ENCODE measurements at regions not wholly inside any gene's neighbourhood (a gene's known extent, or its start where the extent isn't known, plus 50 kb on each side); places are given as distances from the start of the nearest gene placed in this dataset.

- Histone ChIP-seq H3K9me3 (ENCODE audit: control insufficient read depth, insufficient read depth, low read depth, low read length) (no peaks in the 10 kb centered on the region), H3K27me3 (ENCODE audit: control insufficient read depth, insufficient read depth, low read length) (no peaks in the 10 kb centered on the region), H3K4me3 (ENCODE audit: low read depth in 2 of 2, low read length in 2 of 2) (no peak overlapping the region), H3K27ac (ENCODE audit: low read length) (no peak overlapping the region), H3K36me3 (ENCODE audit: control insufficient read depth, insufficient read depth, low read length) (no peaks in the 10 kb centered on the region), H3K4me1 (ENCODE audit: control insufficient read depth, insufficient read depth, low read length) (no peaks in the 10 kb centered on the region)
- ChIA-PET CTCF (no interaction called here), POLR2A (no interaction called here)
- in situ Hi-C loops (cut with HindIII; ENCODE audit: low pct_unique_long_range_greater_than_20kb, low sequenced_read_pairs) (no loop called here), intact Hi-C loops (cut with micrococcal nuclease; ENCODE audit: unreplicated experiment) (no loop called here)
- no peak for DNase-seq (ENCODE audit: low read depth, low spot score)
- ATAC-seq: no peak
- no peak for TF ChIP-seq SIN3A (IDR thresholded peaks at IDR 0.05; ENCODE audit: borderline replicate concordance, insufficient read depth, low read depth, low read length)
- TF ChIP-seq REST (IDR thresholded peaks at IDR 0.05; ENCODE audit: insufficient read depth in 1 of 2, low read depth in 2 of 2, low read length in 1 of 2): no peak
- no peak for TF ChIP-seq POLR2AphosphoS5 (IDR thresholded peaks at IDR 0.05; ENCODE audit: low read depth, low read length)
- BruUV-seq (replicated peaks): no TSS peak
Measured at GRCh38 chr22:47422736-47423135, 660.3 kb downstream of the TBC1D22A start.

GRCh38 chr22:47421846-47422245 is 659.4 kb downstream of the TBC1D22A start:
- ChIA-PET CTCF (no interaction called here), POLR2A (no interaction called here)
- H3K4me1 ChIP-seq (ENCODE audit: control insufficient read depth, insufficient read depth, low read length): no peaks in the 10 kb centered on the region
- no peak overlapping the region for H3K27ac ChIP-seq (ENCODE audit: low read length)
- no peaks in the 10 kb centered on the region for H3K36me3 ChIP-seq (ENCODE audit: control insufficient read depth, insufficient read depth, low read length)
- H3K9me3 ChIP-seq (ENCODE audit: control insufficient read depth, insufficient read depth, low read depth, low read length): no peaks in the 10 kb centered on the region
- intact Hi-C loops (cut with micrococcal nuclease; ENCODE audit: unreplicated experiment): no loop called here
- no peak for ATAC-seq
- no peak overlapping the region for H3K4me3 ChIP-seq (ENCODE audit: low read depth in 2 of 2, low read length in 2 of 2)
- no TSS peak for BruUV-seq (replicated peaks)
- no peaks in the 10 kb centered on the region for H3K27me3 ChIP-seq (ENCODE audit: control insufficient read depth, insufficient read depth, low read length)
- in situ Hi-C loops (cut with HindIII; ENCODE audit: low pct_unique_long_range_greater_than_20kb, low sequenced_read_pairs): no loop called here
- no peak for DNase-seq (ENCODE audit: low read depth, low spot score)
- no peak for TF ChIP-seq SIN3A (IDR thresholded peaks at IDR 0.05; ENCODE audit: borderline replicate concordance, insufficient read depth, low read depth, low read length)
- TF ChIP-seq POLR2AphosphoS5 (IDR thresholded peaks at IDR 0.05; ENCODE audit: low read depth, low read length): no peak
- no peak for TF ChIP-seq REST (IDR thresholded peaks at IDR 0.05; ENCODE audit: insufficient read depth in 1 of 2, low read depth in 2 of 2, low read length in 1 of 2)
- TF ChIP-seq TCF7L2 (IDR thresholded peaks at IDR 0.05; ENCODE audit: low read depth, low read length): no peak
- no peak for TF ChIP-seq CTCF (IDR thresholded peaks at IDR 0.05)

Measured in Panc1 (cell line).